C4-2B (cell line): ENCODE measurements at regions not wholly inside any gene's neighbourhood (a gene's known extent, or its start where the extent isn't known, plus 50 kb on each side); places are given as distances from the start of the nearest gene placed in this dataset.

ENCODE experiments used
- CTCF ChIP-seq: fragments of 450-650 bp; conservative IDR thresholded peaks from 2 replicates; pipeline ENCODE4 v1.5.1; 2017; ENCODE audit warnings: mild to moderate bottlenecking
- ZFX ChIP-seq: fragments of 450-650 bp; IDR thresholded peaks from 2 replicates; pipeline ENCODE4 v1.6.1; 2017

DNA sequence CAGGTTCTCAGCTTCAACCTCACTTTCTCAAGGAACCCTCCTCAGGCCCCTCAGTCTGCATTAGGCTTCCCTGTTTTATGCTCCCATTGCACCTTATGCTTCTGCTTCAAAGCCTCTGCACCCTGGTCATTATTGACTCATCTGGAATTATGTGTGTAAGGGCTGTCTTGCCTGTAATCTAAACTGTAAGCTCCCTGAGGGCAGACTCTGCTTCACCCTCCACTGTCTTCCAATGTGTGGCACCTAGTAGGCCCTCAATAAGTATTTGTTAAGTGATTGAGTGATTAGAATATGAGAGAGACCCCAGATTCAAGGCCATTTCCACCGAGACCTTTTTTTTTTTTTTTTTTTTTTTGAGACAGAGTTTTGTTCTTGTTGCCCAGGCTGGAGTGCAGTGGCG is 79.1 kb downstream of the VCPKMT start:
- TF ChIP-seq CTCF (no peak), ZFX (no peak)
